GM18873 (cell line): ENCODE measurements at regions not wholly inside any gene's neighbourhood (a gene's known extent, or its start where the extent isn't known, plus 50 kb on each side); places are given as distances from the start of the nearest gene placed in this dataset.
"Not testable (repeated sequence)": the region's sequence is repeated elsewhere in the genome, so short reads cannot be mapped to it uniquely, and the experiment has no call there.

ENCODE experiments used
- ATAC-seq: cut with Tn5 transposase; IDR thresholded peaks from one replicate; pipeline ENCODE4 v1.9.1; 2021; ENCODE audit warnings: mild to moderate bottlenecking, moderate library complexity, moderate number of reproducible peaks; ENCODE audit not compliant: unreplicated experiment, low FRiP score

DNA sequence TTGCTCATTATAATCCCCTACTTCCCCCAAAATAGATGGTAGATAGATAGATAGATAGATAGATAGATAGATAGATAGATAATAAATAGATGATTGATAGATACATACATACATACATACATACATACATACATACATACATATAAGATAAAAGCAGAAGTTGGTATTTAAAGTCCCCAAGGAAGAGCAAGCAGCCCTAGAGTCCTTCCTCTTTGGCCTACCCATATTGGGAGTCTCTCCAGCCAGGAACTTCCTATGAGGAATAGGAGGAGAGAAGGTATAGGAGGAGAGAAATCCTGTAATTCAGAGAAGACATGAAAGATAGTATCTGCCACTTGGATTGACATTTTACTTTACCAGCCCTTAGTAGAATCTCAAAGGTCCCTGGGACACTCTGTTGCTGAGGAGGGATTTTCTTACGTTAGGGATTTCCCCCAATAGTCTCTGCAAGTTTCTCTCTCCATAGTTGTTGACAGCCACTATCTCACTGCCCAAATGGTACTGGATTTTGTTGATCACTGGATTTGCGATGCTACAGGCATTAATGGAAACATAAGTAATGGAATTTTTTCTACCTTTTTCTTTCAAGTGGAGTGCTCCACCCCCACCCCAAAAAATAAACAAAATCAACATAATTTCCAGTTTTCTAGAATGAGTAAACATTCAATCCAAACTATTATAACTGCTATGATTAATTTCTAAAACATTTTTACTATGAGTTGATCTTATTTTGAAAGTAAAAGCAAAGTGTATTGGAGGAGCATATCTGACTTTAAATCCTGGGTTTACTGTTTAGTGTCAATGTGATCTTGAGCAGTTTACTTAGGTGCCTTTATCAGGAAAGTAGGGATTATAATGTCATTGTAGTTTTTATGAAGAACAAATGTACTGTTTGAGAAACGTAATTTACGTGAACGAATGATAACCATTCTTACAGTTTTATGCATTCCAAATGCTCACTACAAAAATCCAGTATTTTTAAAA is 93.2 kb upstream of the TNFSF4 start:
- ATAC-seq: no peak

DNA sequence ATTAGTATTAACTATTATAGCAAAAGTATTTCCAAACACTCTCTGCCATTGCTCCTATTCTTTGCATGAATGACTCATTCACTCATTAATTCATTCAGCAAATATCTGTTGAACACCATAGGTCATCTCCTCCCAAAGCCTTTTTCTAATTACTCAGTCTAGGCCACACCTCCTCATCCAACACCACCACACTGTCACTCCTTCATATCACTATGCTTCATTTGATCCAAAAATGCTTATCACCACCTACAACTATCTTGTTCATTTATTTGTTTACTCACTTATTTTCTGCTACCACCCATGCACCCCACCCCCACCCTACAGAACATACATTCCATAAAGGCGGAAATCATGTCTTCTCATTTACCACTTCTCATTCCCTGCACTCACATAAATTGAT is 94.4 kb upstream of the TNFSF4 start:
- no peak for ATAC-seq

GRCh38 chr1:173302366-173302765 is 95.2 kb upstream of the TNFSF4 start:
- no peak for ATAC-seq

DNA sequence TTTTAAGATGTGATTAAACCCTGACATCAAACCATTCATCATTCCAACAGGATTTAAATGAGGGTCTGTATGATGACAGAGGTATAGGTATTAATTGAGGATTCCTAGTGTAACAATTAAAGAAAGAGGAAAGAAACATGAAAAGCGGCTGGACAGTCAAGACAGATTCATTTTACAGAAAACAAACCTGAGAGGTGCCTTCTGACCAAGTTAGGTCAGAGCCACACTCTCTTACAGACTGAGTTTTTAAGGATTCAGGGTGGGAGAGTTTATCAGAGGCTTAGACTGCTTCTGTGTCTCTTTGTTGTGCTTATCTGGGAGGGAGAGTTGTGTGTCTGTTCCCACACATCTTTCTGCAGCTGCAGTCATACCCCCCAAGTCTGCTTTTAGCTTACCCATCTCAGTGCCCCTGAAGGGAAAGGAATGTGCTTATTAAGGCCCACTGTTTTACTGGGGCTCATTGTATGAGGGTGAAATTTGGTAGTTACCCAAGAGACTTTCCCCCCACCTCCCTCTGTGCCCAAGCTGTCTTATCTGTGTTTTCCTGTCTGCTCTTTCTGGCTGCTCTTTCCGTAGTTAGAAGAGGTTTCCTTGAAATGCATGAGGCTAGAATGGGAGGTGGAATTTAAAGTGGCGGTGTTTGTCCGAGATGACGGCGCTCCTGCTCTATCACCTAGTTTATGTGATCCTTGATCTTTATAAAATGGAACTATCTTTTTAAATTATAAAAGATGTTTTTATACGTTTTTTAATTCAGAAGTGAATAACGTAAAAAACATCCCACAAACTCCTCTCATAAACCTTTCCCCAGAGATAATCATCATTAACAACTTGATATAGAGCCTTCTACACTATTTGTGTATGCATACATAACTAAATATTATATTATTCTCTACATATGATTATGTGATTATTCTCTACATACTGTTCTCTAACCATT is 96.0 kb upstream of the TNFSF4 start:
- no peak for ATAC-seq

GRCh38 chr1:173303984-173304383 is 96.9 kb upstream of the TNFSF4 start:
- no peak for ATAC-seq

- no peak for ATAC-seq
These were observed 97.5 kb upstream of the TNFSF4 start for GRCh38 chr1:173304529-173305227.

DNA sequence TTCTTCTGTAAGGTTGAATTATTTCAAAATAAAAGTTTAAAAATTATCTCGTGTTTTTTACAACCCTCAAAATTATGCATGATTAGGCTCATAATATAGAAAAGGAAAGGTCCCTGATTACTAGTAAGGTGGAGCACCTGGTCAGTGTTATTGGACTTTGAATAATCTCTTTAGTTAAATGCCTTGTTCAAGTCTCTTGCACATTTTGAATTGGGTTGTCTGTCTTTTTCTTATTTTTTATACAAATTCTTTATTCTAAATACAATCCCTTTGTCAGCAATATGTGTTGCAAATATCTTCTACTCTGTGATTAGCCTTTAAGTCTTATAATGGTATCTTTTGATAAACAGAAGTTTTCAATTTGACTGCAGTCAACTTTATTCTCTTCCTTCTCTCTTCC is 100.7 kb upstream of the TNFSF4 start:
- no peak for ATAC-seq

- no peak for ATAC-seq
These were observed 107.5 kb upstream of the TNFSF4 start for GRCh38 chr1:173314656-173315055.

GRCh38 chr1:173315296-173315695 is 108.2 kb upstream of the TNFSF4 start:
- no peak for ATAC-seq

DNA sequence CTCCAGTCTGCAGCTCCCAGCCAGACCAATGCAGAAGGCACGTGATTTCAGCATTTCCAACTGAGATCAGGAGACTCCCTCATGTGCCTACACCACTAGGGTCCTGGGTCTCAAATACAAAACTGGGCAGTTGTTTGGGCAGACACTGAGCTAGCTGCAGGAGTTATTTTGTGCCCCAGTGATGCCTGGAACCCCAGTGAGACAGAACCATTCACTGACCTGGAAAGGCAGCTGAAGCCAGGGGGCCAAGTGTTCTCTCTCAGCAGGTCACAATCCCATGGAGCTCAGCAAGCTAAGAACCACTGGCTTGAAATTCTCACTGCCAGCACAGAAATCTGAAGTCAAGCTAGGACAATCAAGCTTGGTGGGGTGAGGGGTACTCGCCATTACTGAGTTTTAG is 111.7 kb upstream of the TNFSF4 start:
- no peak for ATAC-seq

GRCh38 chr1:173324352-173324751 is 117.2 kb upstream of the TNFSF4 start:
- ATAC-seq: not testable (repeated sequence)

GRCh38 chr1:173327987-173328386 is 120.9 kb upstream of the TNFSF4 start:
- not testable (repeated sequence) for ATAC-seq

GRCh38 chr1:173328961-173329360 is 121.8 kb upstream of the TNFSF4 start:
- no peak for ATAC-seq

DNA sequence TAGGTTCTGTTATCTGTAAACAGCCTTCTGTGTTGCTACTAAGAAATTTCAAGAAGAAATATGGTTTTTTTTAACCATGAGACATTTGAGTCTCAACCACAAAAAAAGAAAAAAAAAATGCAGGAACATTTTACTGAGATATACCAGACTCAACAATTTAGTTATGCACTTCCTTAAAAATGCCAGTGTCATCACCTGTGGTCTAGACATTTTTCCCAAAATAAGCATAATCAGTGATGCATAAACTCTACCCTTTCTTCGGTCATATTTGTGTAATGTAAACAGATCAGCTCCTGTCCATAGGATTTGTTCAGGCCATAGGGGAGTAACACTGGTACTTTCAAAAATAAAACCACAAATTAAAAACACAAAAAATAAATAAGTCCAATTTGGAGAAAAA is 122.6 kb upstream of the TNFSF4 start:
- ATAC-seq: no peak

GRCh38 chr1:173330149-173330951 is 123.2 kb upstream of the TNFSF4 start:
- ATAC-seq: no peak

GRCh38 chr1:173330952-173331548 is 123.9 kb upstream of the TNFSF4 start:
- ATAC-seq: not testable (repeated sequence)

DNA sequence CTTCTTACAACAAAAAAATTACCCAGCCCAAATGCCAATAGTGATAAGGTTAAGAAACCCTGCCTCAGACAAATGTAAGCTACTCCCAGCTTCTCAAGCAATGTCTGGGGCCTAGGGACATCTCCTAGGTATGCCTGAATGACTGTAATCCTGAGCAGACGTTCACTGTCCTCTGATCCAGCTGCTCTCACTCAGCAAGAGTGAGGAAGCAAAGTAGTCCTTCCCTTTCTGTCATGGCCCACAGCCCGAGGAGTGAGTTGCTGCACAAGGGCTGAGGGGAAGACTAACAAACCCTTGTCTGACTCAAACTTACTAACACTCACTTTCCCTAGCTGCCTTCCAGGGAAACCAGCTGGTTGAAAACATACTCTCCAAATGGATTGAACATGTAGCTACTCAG is 124.9 kb upstream of the TNFSF4 start:
- no peak for ATAC-seq

- peak; percentile 58 for ATAC-seq
These were observed 126.5 kb upstream of the TNFSF4 start for GRCh38 chr1:173333581-173333980.

DNA sequence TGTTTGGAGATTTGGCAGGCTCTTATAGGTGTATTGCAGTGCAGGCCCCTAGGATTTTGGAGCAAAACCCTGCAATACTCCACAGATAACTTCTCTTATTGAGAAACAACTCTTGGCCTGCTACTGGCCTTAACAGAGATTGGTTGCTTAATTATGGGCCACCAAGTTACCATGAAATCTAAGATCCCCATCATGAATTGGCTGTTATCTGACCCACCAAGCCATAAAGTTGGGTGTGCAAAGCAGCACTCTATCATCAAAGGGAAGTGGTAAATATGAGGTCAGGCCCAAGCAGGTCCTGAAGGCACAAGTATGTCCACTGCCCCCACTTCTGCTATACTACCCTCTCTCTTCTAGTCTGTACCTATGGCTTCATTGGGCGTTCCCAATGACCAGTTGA is 130.0 kb upstream of the TNFSF4 start:
- no peak for ATAC-seq
